OCI-LY3 (cell line): ENCODE measurements at regions not wholly inside any gene's neighbourhood (a gene's known extent, or its start where the extent isn't known, plus 50 kb on each side); places are given as distances from the start of the nearest gene placed in this dataset.

Source experiments
- H2AFZ ChIP-seq: fragments of 200-600, 300-600 bp; shearing (Covaris generic); 2 replicates; pipeline ENCODE4 v1.6.0; 2014; ENCODE audit warnings: antibody characterized with exemption, low read depth, low read length
- H3K27ac ChIP-seq: fragments of 200-600, 300-600 bp; sonication (generic); 2 replicates; pipeline ENCODE4 v1.5.1; 2014; ENCODE audit warnings: mild to moderate bottlenecking, low read length, moderate library complexity, mixed read lengths
- H3K27me3 ChIP-seq: fragments of 200-600, 300-600 bp; sonication (generic); 2 replicates; pipeline ENCODE4 v1.6.1; 2014; ENCODE audit warnings: low read depth, low read length, mixed read lengths
- H3K36me3 ChIP-seq: fragments of 200-600, 300-600 bp; sonication (generic); replicated peaks from 2 replicates; pipeline ENCODE3; 2014; ENCODE audit warnings: low read depth, low read length, mixed read lengths
- H3K4me1 ChIP-seq: fragments of 300-600, 200-600 bp; sonication (generic); 2 replicates; pipeline ENCODE4 v1.6.1; 2014; ENCODE audit warnings: low read length, mixed read lengths
- H3K4me2 ChIP-seq: fragments of 200-600, 300-600 bp; sonication (generic); 2 replicates; pipeline ENCODE4 v1.6.1; 2014; ENCODE audit warnings: low read length, mixed read lengths
- H3K4me3 ChIP-seq: fragments of 300-600, 200-600 bp; sonication (generic); 2 replicates; pipeline ENCODE4 v1.5.1; 2014; ENCODE audit warnings: antibody characterized with exemption, mild to moderate bottlenecking, low read length, moderate library complexity
- H3K79me2 ChIP-seq: fragments of 300-600, 200-600 bp; shearing (Covaris generic); 2 replicates; pipeline ENCODE4 v1.6.1; 2014; ENCODE audit warnings: mild to moderate bottlenecking, low read length, mixed read lengths
- H3K9ac ChIP-seq: fragments of 300-600, 200-600 bp; shearing (Covaris generic); 2 replicates; pipeline ENCODE4 v1.6.0; 2014; ENCODE audit warnings: mild to moderate bottlenecking, low read length, moderate library complexity
- H3K9me3 ChIP-seq: fragments of 200-600, 300-600 bp; shearing (Covaris generic); 2 replicates; pipeline ENCODE4 v1.6.1; 2014; ENCODE audit warnings: low read length, mixed read lengths; ENCODE audit not compliant: insufficient read depth
- H4K20me1 ChIP-seq: fragments of 200-600, 300-600 bp; sonication (generic); 2 replicates; pipeline ENCODE4 v1.6.1; 2016; ENCODE audit warnings: low read length, mixed read lengths; ENCODE audit not compliant: insufficient read depth
- CTCF ChIP-seq: fragments of 200-600, 300-600 bp; sonication (generic); IDR thresholded peaks from 2 replicates; pipeline ENCODE4 v1.5.1; 2014; ENCODE audit warnings: antibody characterized with exemption, low read length, low read depth
- EZH2phosphoT487 ChIP-seq: fragments of 200-600 bp; shearing (Covaris generic); IDR thresholded peaks from 2 replicates; pipeline ENCODE4 v1.6.1; 2018; ENCODE audit warnings: antibody characterized with exemption, mixed run types, low read depth

GRCh38 chr6:169935861-169936260, 184.4 kb downstream of the ERMARD start:
- H4K20me1 ChIP-seq, result no peaks in the 10 kb centered on the region
- TF ChIP-seq CTCF (no peak), EZH2phosphoT487 (no peak)
- H3K4me1 ChIP-seq, result no peaks in the 10 kb centered on the region
- no peak overlapping the region for H3K27ac ChIP-seq
- no peak overlapping the region for H3K4me3 ChIP-seq
- H3K9me3 ChIP-seq, result no peaks in the 10 kb centered on the region
- no peaks in the 10 kb centered on the region for H3K27me3 ChIP-seq
- H3K36me3 ChIP-seq, result no peaks in the 10 kb centered on the region
- H3K79me2 ChIP-seq, result no peaks in the 10 kb centered on the region
- H3K9ac ChIP-seq, result no peak overlapping the region
- H2AFZ ChIP-seq, result no peak overlapping the region
- H3K4me2 ChIP-seq, result no peak overlapping the region

DNA sequence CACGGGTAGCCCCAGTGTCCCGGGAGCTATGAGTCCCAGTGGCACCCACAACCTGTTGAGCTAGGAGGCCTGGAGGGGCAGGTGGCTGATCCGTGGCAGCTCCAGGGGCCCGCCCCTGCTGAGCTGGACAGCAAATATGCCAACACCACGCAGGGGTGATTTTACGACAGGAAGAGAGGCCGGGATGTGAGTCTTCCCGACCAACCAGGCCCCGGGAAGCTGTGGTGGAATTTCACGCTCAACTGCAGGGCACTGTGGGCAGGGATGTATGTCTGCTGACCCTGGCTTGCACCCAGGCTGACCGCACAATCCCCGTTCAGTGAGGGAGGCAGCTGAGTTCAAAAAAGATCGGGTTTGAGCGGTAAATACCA, 183.9 kb downstream of the ERMARD start:
- H3K36me3 ChIP-seq, result no peaks in the 10 kb centered on the region
- H3K79me2 ChIP-seq, result no peaks in the 10 kb centered on the region
- TF ChIP-seq EZH2phosphoT487 (no peak), CTCF (no peak)
- H3K4me3 ChIP-seq, result no peak overlapping the region
- no peaks in the 10 kb centered on the region for H3K27me3 ChIP-seq
- no peak overlapping the region for H3K9ac ChIP-seq
- H3K9me3 ChIP-seq, result no peaks in the 10 kb centered on the region
- no peaks in the 10 kb centered on the region for H4K20me1 ChIP-seq
- H3K4me2 ChIP-seq, result no peak overlapping the region
- no peak overlapping the region for H2AFZ ChIP-seq
- no peak overlapping the region for H3K27ac ChIP-seq
- no peaks in the 10 kb centered on the region for H3K4me1 ChIP-seq

DNA sequence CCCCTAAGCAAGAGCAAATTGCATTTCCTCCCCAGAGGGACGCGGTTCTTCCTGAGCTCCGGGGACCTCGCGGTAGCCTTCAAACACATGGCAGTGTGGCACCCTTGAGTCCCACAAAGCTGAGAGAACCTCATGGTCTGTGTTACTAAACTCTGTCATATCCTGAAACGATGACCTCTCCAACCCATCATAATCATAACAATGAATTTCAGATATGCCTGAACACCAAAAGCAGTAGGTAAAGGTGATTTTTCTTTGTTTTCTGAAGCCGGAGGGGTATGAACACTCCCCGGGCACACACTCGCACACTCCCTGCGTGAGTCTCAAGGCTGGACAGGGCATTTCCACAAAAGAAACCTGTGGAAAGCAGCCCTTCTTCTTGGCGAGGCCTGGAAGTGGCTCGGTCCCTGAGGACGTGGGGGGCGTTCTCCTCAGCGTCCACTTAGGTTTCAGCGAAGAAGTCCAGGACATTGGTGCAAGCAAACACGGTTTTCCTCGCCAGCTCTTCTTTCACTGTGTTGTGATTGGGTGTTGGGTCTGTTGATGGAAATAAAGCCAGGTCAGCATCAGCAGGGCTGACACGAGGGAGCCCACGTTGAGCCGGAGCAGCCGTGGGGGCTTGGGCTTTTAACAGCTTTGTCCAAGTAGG, 183.4 kb downstream of the ERMARD start:
- no peak overlapping the region for H3K4me2 ChIP-seq

More for the DNA sequence above, 183.4 kb downstream of the ERMARD start:
- Histone ChIP-seq H3K4me3 (no peak overlapping the region), H3K27me3 (no peaks in the 10 kb centered on the region), H3K36me3 (no peaks in the 10 kb centered on the region), H3K27ac (no peak overlapping the region), H2AFZ (no peak overlapping the region), H3K9me3 (no peaks in the 10 kb centered on the region), H3K4me1 (no peaks in the 10 kb centered on the region), H3K79me2 (no peaks in the 10 kb centered on the region), H4K20me1 (no peaks in the 10 kb centered on the region), H3K9ac (no peak overlapping the region)
- no peak for TF ChIP-seq EZH2phosphoT487
- TF ChIP-seq CTCF, result no peak
